Gastroesophageal sphincter (tissue), 3 donors: ENCODE measurements at regions not wholly inside any gene's neighbourhood (a gene's known extent, or its start where the extent isn't known, plus 50 kb on each side); places are given as distances from the start of the nearest gene placed in this dataset.
"Not testable (repeated sequence)": the region's sequence is repeated elsewhere in the genome, so short reads cannot be mapped to it uniquely, and the experiment has no call there.

Source experiments
- EP300 ChIP-seq: sonication (generic); formaldehyde crosslinking; IDR thresholded peaks from one replicate; pipeline ENCODE4 v1.6.1; 2017; ENCODE audit warnings: antibody characterized with exemption, mild to moderate bottlenecking
- POLR2A ChIP-seq, 2 donors: fragments of 450-650 bp; IDR thresholded peaks; one replicate each; pipeline ENCODE4 v1.6.1; 2017; ENCODE audit warnings: antibody characterized with exemption in 2 of 2, mild to moderate bottlenecking in 2 of 2, moderate library complexity in 1 of 2
- POLR2AphosphoS5 ChIP-seq: sonication (generic); formaldehyde crosslinking; IDR thresholded peaks from one replicate; pipeline ENCODE4 v1.6.1; 2017; ENCODE audit warnings: antibody characterized with exemption
- TF ChIP-seq, protein P1 (sequence below), 4 experiments: fragments of 200-600 bp in 2 of 4; fragments of 450-650 bp in 2 of 4; sonication (generic) in 1 of 4; IDR thresholded peaks; one replicate each; pipeline ENCODE4 v1.5.1; 2017 to 2019; ENCODE audit warnings: antibody characterized with exemption in 4 of 4, mild to moderate bottlenecking in 2 of 4, moderate library complexity in 2 of 4

DNA sequence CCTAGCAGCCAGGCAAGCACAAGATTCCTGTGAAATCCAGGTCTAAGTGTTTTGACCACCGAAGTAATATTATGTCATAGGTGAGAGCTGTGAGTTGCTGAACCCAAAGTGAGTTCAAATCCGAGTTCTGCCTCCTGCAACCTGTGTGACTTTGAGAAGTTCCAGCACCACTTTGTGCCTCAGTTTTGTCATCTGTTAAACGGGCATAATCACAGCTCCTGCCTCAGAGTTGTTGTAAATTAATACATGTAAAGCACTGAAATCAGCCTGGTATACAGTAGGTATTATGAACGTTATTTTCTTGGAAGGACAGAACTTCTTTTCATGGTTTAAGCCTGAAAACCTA, 152.5 kb upstream of the ALDH3B2 start:
- TF ChIP-seq, protein P1, sequence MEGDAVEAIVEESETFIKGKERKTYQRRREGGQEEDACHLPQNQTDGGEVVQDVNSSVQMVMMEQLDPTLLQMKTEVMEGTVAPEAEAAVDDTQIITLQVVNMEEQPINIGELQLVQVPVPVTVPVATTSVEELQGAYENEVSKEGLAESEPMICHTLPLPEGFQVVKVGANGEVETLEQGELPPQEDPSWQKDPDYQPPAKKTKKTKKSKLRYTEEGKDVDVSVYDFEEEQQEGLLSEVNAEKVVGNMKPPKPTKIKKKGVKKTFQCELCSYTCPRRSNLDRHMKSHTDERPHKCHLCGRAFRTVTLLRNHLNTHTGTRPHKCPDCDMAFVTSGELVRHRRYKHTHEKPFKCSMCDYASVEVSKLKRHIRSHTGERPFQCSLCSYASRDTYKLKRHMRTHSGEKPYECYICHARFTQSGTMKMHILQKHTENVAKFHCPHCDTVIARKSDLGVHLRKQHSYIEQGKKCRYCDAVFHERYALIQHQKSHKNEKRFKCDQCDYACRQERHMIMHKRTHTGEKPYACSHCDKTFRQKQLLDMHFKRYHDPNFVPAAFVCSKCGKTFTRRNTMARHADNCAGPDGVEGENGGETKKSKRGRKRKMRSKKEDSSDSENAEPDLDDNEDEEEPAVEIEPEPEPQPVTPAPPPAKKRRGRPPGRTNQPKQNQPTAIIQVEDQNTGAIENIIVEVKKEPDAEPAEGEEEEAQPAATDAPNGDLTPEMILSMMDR (IDR thresholded peaks at IDR 0.05) = not testable (repeated sequence)
- not testable (repeated sequence) for TF ChIP-seq POLR2AphosphoS5; POLR2A (IDR thresholded peaks at IDR 0.05); EP300
